ENCODE measurements at regions not wholly inside any gene's neighbourhood (a gene's known extent, or its start where the extent isn't known, plus 50 kb on each side); places are given as distances from the start of the nearest gene placed in this dataset.
"Not testable (repeated sequence)": the region's sequence is repeated elsewhere in the genome, so short reads cannot be mapped to it uniquely, and the experiment has no call there.

GRCh38 chr9:115462623-115463022 lies 344.7 kb upstream of the TNC start:
- no peak for DNase-seq

- DNase-seq, result peak; percentile 46 to 87 (median 59)
These were observed 348.8 kb upstream of the TNC start for GRCh38 chr9:115466756-115467155.

DNA sequence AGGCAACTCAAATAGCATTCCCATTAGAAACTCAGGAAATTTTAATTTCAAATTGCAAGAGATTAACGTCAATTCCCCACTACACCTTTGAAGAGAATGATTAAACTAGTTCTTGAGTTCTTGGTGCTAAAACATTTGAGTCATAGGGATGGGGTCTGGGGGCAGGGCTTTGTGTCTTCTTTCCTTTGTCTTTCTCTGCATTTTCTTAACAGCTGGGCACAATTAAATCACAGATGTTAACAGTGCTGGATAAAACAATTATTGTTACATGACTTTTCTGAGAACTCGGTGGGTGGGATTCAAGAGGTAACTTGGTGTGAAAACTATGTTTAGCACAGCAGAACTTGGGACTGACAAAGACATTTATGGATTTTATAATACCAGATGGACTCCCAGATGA lies 351.9 kb upstream of the TNC start:
- peak in 2 of 3 donors; percentile 9 to 41 for DNase-seq

GRCh38 chr9:115473032-115473431 lies 355.1 kb upstream of the TNC start:
- not testable (repeated sequence) for DNase-seq

GRCh38 chr9:115481769-115482168 lies 363.8 kb upstream of the TNC start:
- no peak for DNase-seq

DNA sequence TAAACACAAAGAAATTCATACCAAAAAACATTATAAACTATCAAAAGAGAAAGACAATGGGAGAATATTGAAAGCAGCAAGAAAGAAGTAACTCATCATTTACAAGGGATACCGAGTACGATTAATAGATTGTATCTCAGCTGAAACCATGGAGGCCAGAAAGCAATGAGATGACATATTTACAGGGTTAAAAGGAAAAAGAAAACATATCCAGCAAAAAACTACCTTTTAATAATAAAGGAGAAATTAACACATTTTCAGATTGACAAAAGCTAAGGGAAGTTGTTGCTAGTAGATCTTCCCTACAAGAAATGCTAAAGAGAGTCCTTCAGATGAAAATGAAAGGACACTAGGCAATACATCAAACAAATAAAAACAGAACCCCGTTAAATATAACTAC lies 364.8 kb upstream of the TNC start:
- DNase-seq, result no peak

GRCh38 chr9:115492869-115493268 lies 374.9 kb upstream of the TNC start:
- DNase-seq, result no peak

DNA sequence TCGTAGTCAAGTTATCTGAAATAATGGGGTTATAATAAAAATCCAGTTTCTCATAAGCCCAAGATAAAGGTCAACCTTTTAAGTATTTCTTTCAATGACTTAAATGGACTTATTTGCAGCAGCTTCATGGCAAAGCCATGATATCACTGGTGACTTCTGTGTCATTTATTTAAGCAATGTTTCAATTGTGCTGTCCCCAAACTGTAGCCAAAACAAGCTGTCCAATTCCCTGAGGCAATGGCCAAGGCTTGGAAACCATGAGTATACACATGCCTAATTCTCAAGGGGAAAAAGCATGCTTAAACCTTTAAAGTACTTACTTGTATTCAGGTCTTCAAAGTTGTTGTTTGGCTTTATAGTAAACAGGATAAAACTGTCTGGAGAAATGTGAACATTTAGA lies 376.4 kb upstream of the TNC start:
- no peak for DNase-seq

DNA sequence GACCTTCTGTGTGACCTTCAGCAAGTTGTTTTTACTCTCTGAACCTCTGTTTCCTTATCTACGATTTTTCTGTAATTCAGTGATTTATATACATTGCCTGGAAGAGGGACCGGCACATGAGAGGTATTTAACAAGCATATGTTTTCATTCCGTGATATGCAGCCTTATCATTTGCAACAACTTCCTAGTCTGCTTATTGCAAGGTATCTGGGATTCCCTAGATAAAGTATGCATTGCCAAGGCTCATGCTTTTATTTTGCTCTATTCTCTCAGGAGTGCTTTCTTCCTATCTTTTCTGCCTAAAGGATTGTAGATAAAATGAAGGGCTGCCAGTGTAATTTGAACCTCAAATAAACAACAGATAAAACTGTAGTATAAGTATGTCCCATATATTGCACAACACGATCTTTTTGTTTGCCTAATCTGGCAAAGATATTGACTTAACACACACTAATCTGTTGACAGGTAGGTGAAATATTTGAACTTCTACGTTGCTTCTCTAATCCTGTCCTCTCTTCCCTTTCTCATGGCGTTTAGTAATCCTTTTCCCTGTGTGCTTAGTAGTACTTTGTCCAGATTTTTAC lies 377.2 kb upstream of the TNC start:
- no peak for DNase-seq

DNA sequence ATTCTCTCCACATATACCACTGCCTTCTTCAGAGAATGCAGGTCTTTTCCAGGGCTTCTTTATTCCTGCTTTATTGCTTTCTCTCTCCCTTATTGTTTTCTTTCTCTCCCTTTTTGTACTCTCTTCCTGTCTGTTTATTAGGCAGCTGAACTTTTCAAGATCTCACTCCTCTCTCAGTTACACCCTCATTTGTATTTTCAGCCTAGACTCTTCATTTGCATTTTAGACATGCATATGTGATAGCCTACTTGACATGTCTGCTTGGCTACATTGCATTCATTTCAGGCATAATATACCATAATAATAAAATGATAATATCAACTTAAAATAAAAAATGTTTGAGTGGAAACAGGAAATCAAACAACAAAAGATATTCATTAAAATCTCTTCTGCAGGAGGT lies 377.9 kb upstream of the TNC start:
- no peak for DNase-seq

- no peak for DNase-seq
These were observed 380.3 kb upstream of the TNC start for GRCh38 chr9:115498303-115498702.

- no peak for DNase-seq
These were observed 389.2 kb upstream of the TNC start for GRCh38 chr9:115507148-115507547.

- DNase-seq, result no peak
These were observed 395.2 kb upstream of the TNC start for GRCh38 chr9:115513148-115513547.

- DNase-seq, result no peak
These were observed 396.5 kb upstream of the TNC start for GRCh38 chr9:115514454-115514853.

DNA sequence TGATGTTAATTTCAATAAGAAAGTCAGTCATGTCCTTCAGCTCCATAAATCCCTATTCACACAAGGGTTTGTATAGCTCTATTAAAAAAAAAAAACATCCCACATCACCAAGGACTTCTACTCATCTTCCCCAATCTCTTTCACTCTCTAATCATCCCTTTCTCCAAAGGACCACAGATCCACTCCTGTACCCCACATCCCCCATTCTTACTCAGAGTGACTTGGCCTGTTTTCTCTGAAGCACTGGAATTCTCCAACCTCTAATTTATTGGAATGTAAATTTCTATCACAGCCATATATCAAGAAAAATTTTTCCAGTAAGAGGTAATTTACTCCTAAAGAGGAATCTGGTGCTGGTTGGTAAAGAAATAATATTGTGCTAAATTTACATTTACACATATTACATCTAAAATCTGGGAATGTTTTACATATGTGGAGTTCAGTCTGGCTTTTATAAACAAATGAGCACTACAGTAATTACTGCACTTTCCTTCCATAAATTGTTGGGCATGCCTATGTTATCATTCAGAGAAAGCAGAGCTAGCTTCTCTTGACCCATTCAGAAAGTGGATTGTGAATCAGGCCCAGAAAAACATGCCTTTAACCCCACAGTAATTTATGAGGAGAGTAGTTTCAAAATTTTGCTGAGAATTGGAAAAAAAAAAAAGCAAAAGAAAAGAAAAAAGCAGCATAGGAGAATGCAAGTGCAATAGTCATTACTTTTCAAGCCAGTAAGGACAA lies 399.5 kb upstream of the TNC start:
- DNase-seq, result peak in 1 of 3 donors; percentile 80

GRCh38 chr9:115520646-115521045 lies 402.7 kb upstream of the TNC start:
- DNase-seq, result peak in 2 of 3 donors; percentile 52 to 53

DNA sequence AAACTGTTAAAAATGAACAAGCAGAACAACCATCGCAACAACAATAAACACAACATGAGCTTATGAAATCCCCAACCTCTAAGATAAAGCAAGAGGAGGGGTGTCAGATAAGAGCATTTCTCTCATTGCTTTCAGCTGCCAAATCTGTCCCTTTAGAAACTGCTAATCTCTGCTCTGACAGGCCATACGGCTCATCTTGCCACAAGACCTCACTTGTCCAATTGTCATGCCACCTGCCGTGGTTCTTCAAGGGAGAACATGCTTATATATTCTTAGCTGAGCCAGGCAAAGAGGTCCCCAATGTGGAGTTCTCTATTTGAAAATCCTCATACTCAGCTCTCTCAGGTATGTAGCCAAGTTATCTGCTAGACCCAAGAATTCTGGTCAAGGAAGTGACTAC lies 405.0 kb upstream of the TNC start:
- peak in 2 of 3 donors; percentile 37 to 64 for DNase-seq

- DNase-seq, result peak; percentile 82 to 90 (median 83)
These were observed 406.6 kb upstream of the TNC start for GRCh38 chr9:115524453-115525059.

- DNase-seq, result peak in 1 of 3 donors; percentile 48
These were observed 407.4 kb upstream of the TNC start for GRCh38 chr9:115525111-115526058.

DNA sequence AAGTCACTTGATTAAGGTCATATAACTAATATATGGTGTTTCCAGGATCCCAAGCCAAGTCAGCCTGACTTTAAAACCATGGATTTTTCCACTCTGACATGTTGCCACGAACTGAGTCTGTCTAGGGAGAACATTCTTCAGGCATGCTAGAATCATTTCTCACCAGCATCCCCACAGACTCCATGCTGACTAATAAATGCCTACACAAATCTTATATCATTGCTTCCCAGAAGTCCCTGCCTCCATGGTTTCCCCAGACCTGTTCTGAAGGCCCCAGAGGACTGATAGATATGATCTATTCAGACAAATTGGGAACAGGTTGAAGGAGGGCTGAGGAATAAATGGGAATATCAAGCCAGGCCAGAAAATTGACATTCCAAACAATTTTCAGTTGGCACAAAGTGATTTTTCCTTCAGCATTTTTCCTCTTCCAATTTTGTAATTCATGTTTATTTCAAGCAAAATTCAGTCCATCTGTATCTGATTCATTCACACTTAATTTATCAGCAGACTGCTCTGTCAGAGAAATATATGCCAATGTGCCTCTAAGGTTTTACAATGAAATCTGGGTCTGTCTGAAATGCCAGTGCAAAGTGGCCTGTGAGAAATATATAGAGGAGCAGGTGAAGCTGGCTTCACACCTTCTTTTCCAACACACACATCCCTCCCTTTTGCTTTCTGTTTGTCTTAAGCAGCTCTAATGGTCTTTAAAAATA lies 413.6 kb upstream of the TNC start:
- DNase-seq, result peak; percentile 72 to 90 (median 83)

GRCh38 chr9:115533511-115533910 lies 415.6 kb upstream of the TNC start:
- DNase-seq, result peak in 1 of 3 donors; percentile 54

Measured in muscle of back (tissue), 3 donors.